ENCODE measurements at regions not wholly inside any gene's neighbourhood (a gene's known extent, or its start where the extent isn't known, plus 50 kb on each side); places are given as distances from the start of the nearest gene placed in this dataset.
"Not testable (repeated sequence)": the region's sequence is repeated elsewhere in the genome, so short reads cannot be mapped to it uniquely, and the experiment has no call there.

GRCh38 chr10:28367929-28368484 lies 65.1 kb upstream of the MPP7 start:
- Mint-ChIP-seq H3K9me3 (ENCODE audit: low read depth, unreplicated experiment) (no peaks in the 10 kb centered on the region), H3K4me1 (ENCODE audit: low read depth, unreplicated experiment) (peaks cover 15% of the 10 kb centered on the region), H3K36me3 (ENCODE audit: insufficient read depth, unreplicated experiment) (no peaks in the 10 kb centered on the region), H3K27ac (ENCODE audit: unreplicated experiment) (no peak overlapping the region), H3K4me3 (ENCODE audit: low read depth, unreplicated experiment) (no peak overlapping the region), H3K27me3 (ENCODE audit: unreplicated experiment) (no peaks in the 10 kb centered on the region)
- TF ChIP-seq, protein P1, sequence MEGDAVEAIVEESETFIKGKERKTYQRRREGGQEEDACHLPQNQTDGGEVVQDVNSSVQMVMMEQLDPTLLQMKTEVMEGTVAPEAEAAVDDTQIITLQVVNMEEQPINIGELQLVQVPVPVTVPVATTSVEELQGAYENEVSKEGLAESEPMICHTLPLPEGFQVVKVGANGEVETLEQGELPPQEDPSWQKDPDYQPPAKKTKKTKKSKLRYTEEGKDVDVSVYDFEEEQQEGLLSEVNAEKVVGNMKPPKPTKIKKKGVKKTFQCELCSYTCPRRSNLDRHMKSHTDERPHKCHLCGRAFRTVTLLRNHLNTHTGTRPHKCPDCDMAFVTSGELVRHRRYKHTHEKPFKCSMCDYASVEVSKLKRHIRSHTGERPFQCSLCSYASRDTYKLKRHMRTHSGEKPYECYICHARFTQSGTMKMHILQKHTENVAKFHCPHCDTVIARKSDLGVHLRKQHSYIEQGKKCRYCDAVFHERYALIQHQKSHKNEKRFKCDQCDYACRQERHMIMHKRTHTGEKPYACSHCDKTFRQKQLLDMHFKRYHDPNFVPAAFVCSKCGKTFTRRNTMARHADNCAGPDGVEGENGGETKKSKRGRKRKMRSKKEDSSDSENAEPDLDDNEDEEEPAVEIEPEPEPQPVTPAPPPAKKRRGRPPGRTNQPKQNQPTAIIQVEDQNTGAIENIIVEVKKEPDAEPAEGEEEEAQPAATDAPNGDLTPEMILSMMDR (IDR thresholded peaks at IDR 0.05; ENCODE audit: unreplicated experiment): no peak
- no TSS peak for BruUV-seq (replicated peaks)
- DNase-seq: no peak
- intact Hi-C loops (cut with micrococcal nuclease; ENCODE audit: unreplicated experiment): no loop called here
- CTCF ChIA-PET: no interaction called here

GRCh38 chr10:28370107-28370835 lies 67.4 kb upstream of the MPP7 start:
- BruUV-seq (replicated peaks): no TSS peak
- no peak overlapping the region for H3K27ac Mint-ChIP-seq (ENCODE audit: unreplicated experiment)
- TF ChIP-seq, protein P1 (IDR thresholded peaks at IDR 0.05; ENCODE audit: unreplicated experiment): no peak
- H3K4me3 Mint-ChIP-seq (ENCODE audit: low read depth, unreplicated experiment): no peak overlapping the region
- no peaks in the 10 kb centered on the region for H3K27me3 Mint-ChIP-seq (ENCODE audit: unreplicated experiment)
- no peak for DNase-seq
- no peaks in the 10 kb centered on the region for H3K9me3 Mint-ChIP-seq (ENCODE audit: low read depth, unreplicated experiment)
- CTCF ChIA-PET: no interaction called here
- H3K4me1 Mint-ChIP-seq (ENCODE audit: low read depth, unreplicated experiment): peaks cover 15% of the 10 kb centered on the region
- H3K36me3 Mint-ChIP-seq (ENCODE audit: insufficient read depth, unreplicated experiment): no peaks in the 10 kb centered on the region
- intact Hi-C loops (cut with micrococcal nuclease; ENCODE audit: unreplicated experiment): no loop called here

DNA sequence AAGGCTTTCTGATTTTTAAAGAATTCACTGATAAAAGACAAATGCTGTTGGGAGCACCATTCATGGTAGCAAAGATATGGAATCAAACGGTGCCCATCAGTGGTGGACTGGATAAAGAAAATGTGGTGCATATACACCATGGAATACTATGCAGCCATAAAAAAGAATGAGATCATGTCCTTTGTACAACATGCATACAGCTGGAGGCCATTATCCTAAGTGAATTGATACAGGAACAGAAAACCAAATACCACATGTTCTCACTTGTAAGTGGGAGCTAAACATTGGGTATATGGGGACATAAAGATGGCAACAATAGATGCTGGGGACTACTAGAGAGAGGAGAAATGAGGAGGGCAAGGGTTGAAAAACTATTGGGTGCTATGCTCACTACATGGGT lies 68.8 kb upstream of the MPP7 start:
- DNase-seq; BruUV-seq (replicated peaks); H3K4me3 Mint-ChIP-seq (ENCODE audit: low read depth, unreplicated experiment); H3K36me3 Mint-ChIP-seq (ENCODE audit: insufficient read depth, unreplicated experiment); H3K9me3 Mint-ChIP-seq (ENCODE audit: low read depth, unreplicated experiment); intact Hi-C loops (cut with micrococcal nuclease; ENCODE audit: unreplicated experiment); H3K27me3 Mint-ChIP-seq (ENCODE audit: unreplicated experiment); H3K27ac Mint-ChIP-seq (ENCODE audit: unreplicated experiment): not testable (repeated sequence)
- CTCF ChIA-PET: interaction anchor here (0.7 kb wide), 1 partner anchor 13 kb away, joined by 3 read pairs; no protein-coding TSS in a partner anchor
- peaks cover 15% of the 10 kb centered on the region for H3K4me1 Mint-ChIP-seq (ENCODE audit: low read depth, unreplicated experiment)

DNA sequence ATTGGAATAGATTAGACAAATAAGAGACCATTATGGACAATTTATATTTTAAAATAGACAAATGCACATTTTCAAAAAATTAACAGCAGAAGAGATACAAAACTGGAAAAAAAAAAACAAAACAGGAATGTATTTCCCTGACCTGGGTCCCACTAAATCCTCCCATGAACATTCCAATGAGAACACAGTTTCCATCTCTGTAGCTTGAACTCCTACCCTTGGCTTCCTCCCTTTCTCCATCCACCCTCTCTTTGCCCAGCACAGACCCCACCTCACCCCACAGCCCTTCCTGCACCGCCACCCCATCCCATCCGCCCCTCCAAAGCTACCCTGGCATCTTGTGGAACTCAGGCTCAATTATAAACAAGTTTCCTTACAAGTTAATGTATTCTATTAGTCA lies 71.2 kb upstream of the MPP7 start:
- H3K36me3 Mint-ChIP-seq (ENCODE audit: insufficient read depth, unreplicated experiment): peaks cover 7% of the 10 kb centered on the region
- H3K9me3 Mint-ChIP-seq (ENCODE audit: low read depth, unreplicated experiment): no peaks in the 10 kb centered on the region
- CTCF ChIA-PET: no interaction called here
- TF ChIP-seq, protein P1 (IDR thresholded peaks at IDR 0.05; ENCODE audit: unreplicated experiment): no peak
- no peak overlapping the region for H3K27ac Mint-ChIP-seq (ENCODE audit: unreplicated experiment)
- H3K4me3 Mint-ChIP-seq (ENCODE audit: low read depth, unreplicated experiment): no peak overlapping the region
- intact Hi-C loops (cut with micrococcal nuclease; ENCODE audit: unreplicated experiment): loop anchor here (2.0 kb wide), 1 partner anchor 71 kb away; the partner anchor contains the start of gene MPP7
- peaks cover 23% of the 10 kb centered on the region for H3K4me1 Mint-ChIP-seq (ENCODE audit: low read depth, unreplicated experiment)
- BruUV-seq (replicated peaks): no TSS peak
- no peaks in the 10 kb centered on the region for H3K27me3 Mint-ChIP-seq (ENCODE audit: unreplicated experiment)
- DNase-seq: no peak

Measured in Calu3 (cell line).